Neural cell (in vitro differentiated cells): ENCODE measurements at regions not wholly inside any gene's neighbourhood (a gene's known extent, or its start where the extent isn't known, plus 50 kb on each side); places are given as distances from the start of the nearest gene placed in this dataset.

Source experiments
- H2AFZ ChIP-seq: fragments of 200-600, 300-800 bp; sonication (generic), shearing (Covaris generic); 2 replicates; pipeline ENCODE4 v1.6.0; 2014; ENCODE audit warnings: low read depth, mild to moderate bottlenecking, antibody characterized with exemption, low read length, moderate library complexity
- H3F3A ChIP-seq: fragments of 200-600 bp; shearing (Covaris generic); 2 replicates; pipeline ENCODE4 v1.6.1; 2016; ENCODE audit warnings: mild to moderate bottlenecking, moderate library complexity, mixed read lengths, antibody characterized with exemption, low read length; ENCODE audit not compliant: insufficient read depth, poor library complexity, severe bottlenecking
- H3K27ac ChIP-seq: fragments of 200-600, 300-800 bp; sonication (generic), shearing (Covaris generic); 2 replicates; pipeline ENCODE4 v1.5.1; 2014; ENCODE audit warnings: mild to moderate bottlenecking, low read length, moderate library complexity
- H3K27me3 ChIP-seq: fragments of 300-800, 200-600 bp; sonication (generic), shearing (Covaris generic); 2 replicates; pipeline ENCODE4 v1.6.0; 2014; ENCODE audit warnings: mild to moderate bottlenecking, low read depth, low read length, moderate library complexity; ENCODE audit not compliant: insufficient read depth
- H3K36me3 ChIP-seq: fragments of 300-800, 200-600 bp; sonication (generic), shearing (Covaris generic); 2 replicates; pipeline ENCODE4 v1.5.1; 2014; ENCODE audit warnings: mild to moderate bottlenecking, antibody characterized with exemption, low read length, moderate library complexity; ENCODE audit not compliant: insufficient read depth
- H3K4me2 ChIP-seq: fragments of 300-800, 200-600 bp; sonication (generic), shearing (Covaris generic); 2 replicates; pipeline ENCODE4 v1.6.0; 2014; ENCODE audit warnings: mild to moderate bottlenecking, low read length
- H3K4me3 ChIP-seq: fragments of 300-800, 200-600 bp; sonication (generic), shearing (Covaris generic); 2 replicates; pipeline ENCODE4 v1.5.1; 2014; ENCODE audit warnings: mild to moderate bottlenecking, low read length, moderate library complexity
- H3K79me2 ChIP-seq: fragments of 200-600 bp; shearing (Covaris generic); replicated peaks from 2 replicates; pipeline ENCODE4 v1.6.0; 2014; ENCODE audit warnings: mild to moderate bottlenecking, low read length, moderate library complexity; ENCODE audit not compliant: insufficient read depth
- H3K9ac ChIP-seq: fragments of 300-800, 200-600 bp; sonication (generic), shearing (Covaris generic); 2 replicates; pipeline ENCODE4 v1.6.1; 2016; ENCODE audit warnings: mild to moderate bottlenecking, low read length, mixed read lengths
- H3K9me2 ChIP-seq: fragments of 200-600 bp; shearing (Covaris generic); 2 replicates; pipeline ENCODE4 v1.6.1; 2016; ENCODE audit warnings: mild to moderate bottlenecking, low read length, mixed read lengths; ENCODE audit not compliant: insufficient read depth
- H3K9me3 ChIP-seq: fragments of 200-600, 300-800 bp; sonication (generic), shearing (Covaris generic); 2 replicates; pipeline ENCODE4 v1.6.1; 2016; ENCODE audit warnings: mild to moderate bottlenecking, mixed run types, low read length, moderate library complexity, mixed read lengths
- H4K20me1 ChIP-seq: fragments of 200-600 bp; shearing (Covaris generic); 2 replicates; pipeline ENCODE4 v1.6.1; 2016; ENCODE audit warnings: mild to moderate bottlenecking, mixed run types; ENCODE audit not compliant: insufficient read depth
- CTCF ChIP-seq: fragments of 450-650 bp; IDR thresholded peaks from 2 replicates; pipeline ENCODE4 v1.5.1; 2014; ENCODE audit warnings: antibody characterized with exemption, mild to moderate bottlenecking, moderate library complexity; ENCODE audit not compliant: poor library complexity, severe bottlenecking
- EP300 ChIP-seq: fragments of 450-650 bp; conservative IDR thresholded peaks from 2 replicates; pipeline ENCODE4 v1.6.1; 2014; ENCODE audit warnings: antibody characterized with exemption, mild to moderate bottlenecking, moderate library complexity; ENCODE audit not compliant: poor library complexity, severe bottlenecking
- EZH2 ChIP-seq: fragments of 200-600, 300-800 bp; shearing (Covaris generic), sonication (generic); IDR thresholded peaks from 2 replicates; pipeline ENCODE4 v1.6.1; 2014; ENCODE audit warnings: antibody characterized with exemption, low read length, borderline replicate concordance, mild to moderate bottlenecking; ENCODE audit not compliant: insufficient read depth, poor library complexity, severe bottlenecking
- MXI1 ChIP-seq: fragments of 450-650 bp; conservative IDR thresholded peaks from 2 replicates; pipeline ENCODE4 v1.6.1; 2014; ENCODE audit warnings: antibody characterized with exemption, mild to moderate bottlenecking; ENCODE audit not compliant: poor library complexity, severe bottlenecking
- POLR2AphosphoS5 ChIP-seq: IDR thresholded peaks from 2 replicates; pipeline ENCODE4 v1.6.1; 2012
- RAD21 ChIP-seq: fragments of 450-650 bp; conservative IDR thresholded peaks from 2 replicates; pipeline ENCODE4 v1.6.1; 2014; ENCODE audit warnings: antibody characterized with exemption, mild to moderate bottlenecking, moderate library complexity
- REST ChIP-seq: IDR thresholded peaks from 2 replicates; pipeline ENCODE4 v1.6.1; 2012; ENCODE audit warnings: borderline replicate concordance
- SMC3 ChIP-seq: fragments of 450-650 bp; conservative IDR thresholded peaks from 2 replicates; pipeline ENCODE4 v1.6.1; 2014; ENCODE audit warnings: antibody characterized with exemption, mild to moderate bottlenecking, moderate library complexity; ENCODE audit not compliant: poor library complexity
- TAF1 ChIP-seq: IDR thresholded peaks from 2 replicates; pipeline ENCODE4 v1.6.1; 2012; ENCODE audit warnings: low read depth

- Histone ChIP-seq H3K9me3 (no peaks in the 10 kb centered on the region), H3K4me3 (no peak overlapping the region), H3K9me2 (no peaks in the 10 kb centered on the region), H2AFZ (no peak overlapping the region), H3K9ac (no peak overlapping the region), H3K4me2 (no peak overlapping the region), H4K20me1 (no peaks in the 10 kb centered on the region), H3K36me3 (no peaks in the 10 kb centered on the region), H3K79me2 (no peaks in the 10 kb centered on the region), H3K27ac (no peak overlapping the region), H3F3A (no peaks in the 10 kb centered on the region), H3K27me3 (no peaks in the 10 kb centered on the region)
- TF ChIP-seq MXI1 (no peak), REST (no peak), CTCF (no peak), RAD21 (no peak), EP300 (no peak), TAF1 (no peak), EZH2 (no peak), POLR2AphosphoS5 (no peak), SMC3 (no peak)
Measured at GRCh38 chr17:13329421-13329820, 272.3 kb downstream of the HS3ST3A1 start.

- H2AFZ ChIP-seq: no peak overlapping the region
- H3K27ac ChIP-seq: no peak overlapping the region
- no peaks in the 10 kb centered on the region for H3K27me3 ChIP-seq
- H3K9me2 ChIP-seq: no peaks in the 10 kb centered on the region
- no peak overlapping the region for H3K4me3 ChIP-seq
- H3K9ac ChIP-seq: no peak overlapping the region
- no peaks in the 10 kb centered on the region for H3F3A ChIP-seq
- H3K79me2 ChIP-seq: no peaks in the 10 kb centered on the region
- H3K36me3 ChIP-seq: no peaks in the 10 kb centered on the region
- no peak overlapping the region for H3K4me2 ChIP-seq
- no peak for TF ChIP-seq TAF1
- no peaks in the 10 kb centered on the region for H3K9me3 ChIP-seq
- H4K20me1 ChIP-seq: no peaks in the 10 kb centered on the region
Measured at GRCh38 chr17:13323990-13324389, 277.7 kb downstream of the HS3ST3A1 start.

GRCh38 chr17:13321951-13322701 is 279.6 kb downstream of the HS3ST3A1 start:
- H3K27ac ChIP-seq: no peak overlapping the region

More at GRCh38 chr17:13321951-13322701, 279.6 kb downstream of the HS3ST3A1 start:
- Histone ChIP-seq H3K9me3 (no peaks in the 10 kb centered on the region), H3K79me2 (no peaks in the 10 kb centered on the region), H4K20me1 (no peaks in the 10 kb centered on the region), H3K9me2 (no peaks in the 10 kb centered on the region), H3K27me3 (no peaks in the 10 kb centered on the region), H3K4me2 (no peak overlapping the region), H3K36me3 (no peaks in the 10 kb centered on the region), H3K4me3 (no peak overlapping the region), H2AFZ (no peak overlapping the region), H3F3A (no peaks in the 10 kb centered on the region), H3K9ac (no peak overlapping the region)
- TF ChIP-seq TAF1: no peak
- no peak for TF ChIP-seq EZH2
- no peak for TF ChIP-seq REST
- TF ChIP-seq SMC3: no peak
- TF ChIP-seq MXI1: no peak
- TF ChIP-seq POLR2AphosphoS5: no peak
- TF ChIP-seq EP300: no peak
- no peak for TF ChIP-seq CTCF
